GM18511 (cell line): ENCODE measurements at regions not wholly inside any gene's neighbourhood (a gene's known extent, or its start where the extent isn't known, plus 50 kb on each side); places are given as distances from the start of the nearest gene placed in this dataset.

Experiments used
- ATAC-seq: cut with Tn5 transposase; IDR thresholded peaks from one replicate; pipeline ENCODE4 v1.9.1; 2021; ENCODE audit warnings: mild to moderate bottlenecking, moderate library complexity; ENCODE audit not compliant: unreplicated experiment

DNA sequence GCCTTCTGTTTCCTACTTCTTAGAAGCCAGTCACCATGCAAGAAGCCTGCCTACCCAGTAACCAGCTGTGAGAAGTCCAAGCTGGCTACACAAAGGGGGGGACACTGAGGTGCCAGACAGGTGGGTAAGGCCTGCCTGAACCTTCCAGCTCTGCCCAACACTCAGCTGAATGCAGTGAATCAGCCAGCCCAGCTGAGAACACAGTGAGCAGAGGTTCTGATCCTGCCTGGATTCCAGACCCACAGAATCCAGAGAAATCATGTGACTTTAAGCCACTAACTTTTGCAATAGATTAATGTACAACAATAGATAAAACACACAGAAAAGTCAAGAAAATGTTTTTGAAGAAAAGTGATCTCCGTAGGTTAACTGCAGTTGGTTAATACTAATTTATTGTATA is 151.7 kb downstream of the EFNB2 start:
- no peak for ATAC-seq

DNA sequence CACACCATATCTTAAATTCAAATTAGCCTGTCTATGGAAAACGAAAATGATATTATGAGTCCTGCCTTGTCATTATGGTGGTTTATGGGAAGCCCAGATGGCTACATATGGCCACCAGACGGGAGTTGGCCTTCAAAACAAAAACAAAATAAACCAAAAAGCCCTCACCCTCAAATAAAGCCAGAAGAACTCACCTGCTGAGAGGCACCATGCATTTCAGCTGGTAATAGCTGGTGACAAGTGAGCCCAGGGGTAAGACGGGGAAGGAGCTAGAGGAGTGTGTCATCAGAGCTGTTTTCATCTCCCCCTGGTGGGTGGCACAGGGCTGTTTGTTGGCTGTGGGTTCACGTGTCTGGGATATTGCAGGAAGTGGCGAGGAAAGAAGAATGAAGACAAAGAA is 152.9 kb downstream of the EFNB2 start:
- no peak for ATAC-seq

DNA sequence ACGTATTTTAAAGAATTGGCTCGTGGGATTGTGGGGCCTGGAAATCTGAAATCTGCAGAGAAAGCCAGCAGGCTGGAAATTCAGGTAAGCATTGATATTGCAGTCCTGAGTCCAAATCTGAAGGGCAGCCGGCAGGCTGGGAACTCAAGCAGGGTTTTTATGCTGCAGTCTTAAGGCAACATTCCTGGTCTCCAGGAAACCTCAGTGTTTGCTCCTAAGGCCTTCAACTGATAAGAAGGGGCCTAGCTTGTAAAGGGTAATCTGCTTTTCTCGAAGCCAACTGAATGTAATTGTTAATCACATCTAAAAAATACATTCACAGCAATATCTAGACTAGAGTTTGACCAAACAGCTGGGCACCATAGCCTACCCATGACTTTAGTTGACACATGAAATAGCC is 154.4 kb downstream of the EFNB2 start:
- no peak for ATAC-seq

DNA sequence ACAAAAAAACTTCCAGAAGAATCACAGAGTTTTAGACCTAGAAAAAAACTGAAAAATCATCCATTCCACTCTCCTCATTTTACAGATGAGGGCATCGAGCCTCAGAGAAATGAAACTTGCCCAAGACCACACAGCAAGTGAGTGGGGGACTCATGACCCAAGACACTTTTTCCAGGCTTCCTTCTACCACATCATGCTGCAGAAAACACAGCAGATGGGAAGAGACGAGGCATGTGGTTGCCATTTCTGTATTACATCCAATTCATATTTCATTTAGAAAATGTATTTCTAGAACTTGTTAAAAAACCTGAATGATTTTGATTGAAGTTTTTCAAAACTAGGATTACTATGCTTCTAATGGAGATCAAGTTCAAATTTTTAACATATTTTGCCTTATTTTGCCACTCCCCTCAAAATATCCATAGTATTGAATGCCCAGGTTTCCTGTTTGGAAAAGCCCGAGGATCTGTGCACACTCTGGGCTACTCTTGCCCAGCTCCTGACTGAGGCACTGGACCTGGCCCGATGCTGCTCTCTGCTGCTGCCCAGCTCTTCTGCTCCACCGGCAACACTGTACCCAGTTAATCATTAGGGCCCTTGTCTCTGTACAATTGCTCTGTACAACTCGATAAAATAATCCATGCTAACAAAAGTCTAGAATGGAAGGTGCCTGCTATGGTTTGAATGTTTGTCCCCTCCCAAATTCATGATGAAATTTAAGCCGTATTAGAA is 157.4 kb downstream of the EFNB2 start:
- no peak for ATAC-seq

DNA sequence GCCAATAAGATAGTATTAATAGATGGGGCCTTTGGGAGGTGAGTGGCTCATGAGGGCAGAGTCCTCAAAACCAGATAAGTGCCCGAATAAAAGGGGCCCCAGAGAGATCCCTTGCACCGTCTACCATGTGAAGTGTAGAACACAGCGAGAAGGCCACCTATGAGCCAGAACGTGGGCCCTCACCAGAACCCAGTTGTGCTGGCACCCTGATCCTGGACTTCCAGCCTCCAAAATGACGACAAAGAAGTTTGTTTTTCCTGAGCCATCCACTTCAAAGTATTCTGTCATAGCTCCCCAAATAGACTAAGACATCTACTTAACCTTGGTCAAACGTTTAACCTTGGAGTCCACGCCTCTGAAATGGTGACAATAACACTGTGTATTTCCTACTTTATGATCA is 158.1 kb downstream of the EFNB2 start:
- no peak for ATAC-seq

DNA sequence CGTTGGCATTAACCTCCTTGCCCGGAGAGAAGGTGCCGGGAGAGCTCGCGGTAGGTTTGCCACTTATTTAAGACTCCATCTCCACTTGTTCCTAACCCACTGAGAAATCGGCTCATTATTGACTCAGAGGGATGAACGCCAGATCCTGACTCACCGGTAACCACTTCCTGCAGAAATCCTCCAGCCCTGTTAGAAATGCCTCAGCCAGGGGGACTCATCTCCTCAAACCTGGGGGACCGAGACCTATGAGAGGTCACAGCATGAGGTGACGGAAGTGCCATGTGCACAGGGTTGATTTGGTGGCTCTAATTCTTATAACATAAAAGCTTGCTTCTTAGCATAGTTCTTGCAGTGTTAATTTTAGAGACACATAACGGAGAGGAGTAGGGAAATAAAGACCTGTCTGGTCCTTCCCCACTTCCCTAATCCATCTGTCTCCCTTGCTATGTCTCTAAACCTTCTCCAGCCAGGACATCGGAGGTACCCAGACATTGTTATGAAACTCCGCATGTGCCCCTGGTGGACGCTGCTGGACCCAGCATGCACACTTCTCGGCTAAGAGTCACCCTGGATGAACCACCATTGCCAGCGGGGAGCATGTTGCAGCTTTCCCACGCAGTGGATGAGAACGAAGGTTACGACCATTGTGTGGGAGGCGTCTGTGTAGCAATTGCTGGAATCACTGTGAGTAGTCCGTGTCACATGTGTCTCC is 158.9 kb downstream of the EFNB2 start:
- no peak for ATAC-seq

DNA sequence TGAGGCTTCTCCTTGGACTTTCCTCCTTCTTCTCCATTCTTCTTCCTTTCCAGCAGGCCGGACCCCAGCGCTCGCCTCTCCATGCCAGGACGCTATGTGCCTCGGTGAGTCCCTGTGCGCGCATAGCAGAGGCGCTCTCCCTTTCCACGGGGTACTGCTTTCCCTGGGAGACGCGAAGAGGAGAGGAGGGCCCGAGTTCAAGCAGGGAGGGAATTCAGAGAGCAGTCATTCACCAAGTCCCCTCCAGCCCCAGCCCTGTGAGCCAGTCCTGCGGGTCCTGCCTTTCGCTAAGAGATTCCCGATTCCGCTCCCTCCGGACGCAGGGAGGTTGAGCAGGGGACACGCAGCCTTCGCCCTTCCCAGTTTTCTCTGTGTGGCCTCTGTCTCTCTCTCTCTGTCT is 160.4 kb downstream of the EFNB2 start:
- ATAC-seq, result no peak

DNA sequence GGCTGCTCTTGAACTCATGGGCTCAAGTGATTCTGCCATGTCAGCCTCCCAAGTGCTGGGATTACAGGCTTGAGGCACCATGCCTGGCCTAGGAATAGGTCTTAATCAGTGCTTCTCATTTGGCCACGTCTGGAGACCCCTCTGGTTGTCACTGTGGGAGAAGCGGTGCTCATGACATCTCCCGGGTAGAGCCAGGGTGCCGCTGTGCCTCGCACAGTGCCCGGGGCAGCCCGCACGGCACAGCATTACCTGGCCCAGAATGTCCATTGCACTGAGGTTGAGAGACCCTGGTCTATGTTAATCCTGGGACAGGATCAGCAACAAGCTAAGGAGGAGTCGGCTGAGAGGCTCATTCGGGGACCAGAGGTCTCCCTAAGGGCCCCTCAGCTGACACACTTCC is 160.8 kb downstream of the EFNB2 start:
- ATAC-seq, result no peak

DNA sequence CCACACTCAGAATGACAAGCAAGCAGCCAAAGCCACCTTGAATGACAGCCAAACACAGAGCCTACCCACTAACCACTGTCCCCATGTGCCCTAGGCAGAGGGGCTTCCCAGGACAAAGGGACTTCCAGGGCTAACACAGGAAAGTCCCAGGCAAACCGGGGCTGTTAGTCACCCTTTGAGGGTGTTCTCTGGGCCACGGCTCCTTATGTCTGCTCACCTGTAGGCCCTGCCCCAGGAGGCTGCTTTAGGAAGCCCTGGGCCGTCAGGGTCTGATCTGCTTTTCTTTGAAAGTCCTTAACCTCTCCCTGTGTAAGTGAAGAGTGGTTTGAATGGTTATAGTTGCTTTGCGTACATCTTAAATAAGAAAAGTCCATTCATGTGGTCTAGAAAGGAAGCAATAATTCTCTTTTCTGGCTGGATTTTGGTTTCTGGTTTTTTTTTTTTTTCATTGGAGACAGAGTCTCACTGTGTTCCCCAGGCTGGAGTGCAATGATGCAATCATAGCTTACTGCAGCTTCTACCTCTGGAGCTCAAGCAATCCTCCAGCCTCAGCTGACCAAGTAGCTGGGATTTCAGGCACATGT is 161.4 kb downstream of the EFNB2 start:
- ATAC-seq, result peak; percentile 67

DNA sequence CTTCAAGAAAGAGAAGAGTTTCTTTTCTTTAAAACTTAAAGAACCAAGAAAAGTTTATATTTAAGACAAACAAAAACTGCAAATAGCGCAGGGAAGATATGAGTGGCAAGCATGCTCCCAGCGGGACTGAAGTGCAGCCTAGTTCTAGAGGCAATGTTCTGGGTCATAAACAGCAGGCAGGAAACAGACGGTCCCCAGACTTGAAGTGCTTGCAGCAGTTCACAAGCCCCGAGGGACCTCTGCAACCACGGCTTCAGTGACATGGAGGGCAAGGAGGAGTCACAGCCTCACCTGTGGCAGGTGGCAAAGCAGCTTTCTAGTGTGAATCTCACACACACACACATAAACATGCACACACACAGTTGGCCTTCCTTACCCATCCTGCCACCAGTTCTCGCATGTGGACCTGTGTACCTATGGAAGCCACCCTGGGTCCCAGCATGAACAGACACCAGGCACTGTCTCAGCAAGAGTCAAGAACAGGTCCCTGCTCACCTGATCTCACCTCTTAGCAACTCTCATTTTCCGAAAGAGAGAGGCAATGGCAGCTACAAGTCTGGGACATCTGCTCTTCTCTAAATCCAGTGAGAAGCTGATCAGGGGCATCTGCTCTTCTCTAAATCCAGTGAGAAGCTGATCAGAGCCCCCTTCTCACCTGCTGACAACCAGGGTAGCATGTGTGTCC is 162.0 kb downstream of the EFNB2 start:
- peak; percentile 73 for ATAC-seq

DNA sequence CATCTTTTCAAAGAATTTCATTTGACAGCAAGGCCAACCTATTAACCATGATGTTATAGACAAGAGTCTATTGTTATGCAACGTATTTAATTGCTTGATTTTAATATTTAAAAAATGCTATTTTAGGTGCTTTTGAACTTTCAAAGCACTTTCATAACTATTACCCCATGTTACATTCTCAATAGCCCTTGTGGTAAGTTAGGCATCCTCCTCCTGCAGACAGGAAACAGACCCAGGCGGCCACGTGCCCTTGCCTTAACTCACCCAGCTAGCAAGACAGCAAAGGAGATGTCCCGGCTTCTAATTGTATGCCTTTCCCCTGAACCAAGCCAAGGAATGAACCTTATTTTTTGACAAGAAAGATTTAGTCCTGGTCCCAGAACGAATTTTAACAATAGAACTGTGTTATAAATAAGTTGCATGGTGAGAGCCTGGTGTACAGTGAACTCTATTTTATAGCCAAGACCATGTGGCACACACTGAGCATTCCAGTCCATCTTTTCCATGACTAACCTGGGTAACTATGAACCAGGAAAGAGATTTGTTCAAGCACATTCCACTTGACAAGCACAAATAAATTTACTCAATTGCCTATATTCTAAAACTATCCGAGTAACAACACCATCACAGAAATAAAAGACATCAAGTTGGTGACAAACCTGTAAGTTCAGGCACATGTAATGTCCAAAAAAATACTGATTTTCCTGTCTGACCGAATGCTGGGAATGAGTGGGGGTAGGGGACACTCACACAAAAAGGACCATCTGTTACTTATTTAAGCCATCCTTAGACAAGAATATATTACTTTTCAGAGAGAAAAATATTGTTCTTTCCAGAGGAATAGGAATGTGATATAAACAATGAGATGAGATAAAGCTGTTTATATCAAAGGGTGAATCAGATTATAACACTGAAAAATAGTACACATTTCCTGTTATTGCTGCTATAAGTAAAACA is 163.0 kb downstream of the EFNB2 start:
- ATAC-seq, result peak; percentile 44

DNA sequence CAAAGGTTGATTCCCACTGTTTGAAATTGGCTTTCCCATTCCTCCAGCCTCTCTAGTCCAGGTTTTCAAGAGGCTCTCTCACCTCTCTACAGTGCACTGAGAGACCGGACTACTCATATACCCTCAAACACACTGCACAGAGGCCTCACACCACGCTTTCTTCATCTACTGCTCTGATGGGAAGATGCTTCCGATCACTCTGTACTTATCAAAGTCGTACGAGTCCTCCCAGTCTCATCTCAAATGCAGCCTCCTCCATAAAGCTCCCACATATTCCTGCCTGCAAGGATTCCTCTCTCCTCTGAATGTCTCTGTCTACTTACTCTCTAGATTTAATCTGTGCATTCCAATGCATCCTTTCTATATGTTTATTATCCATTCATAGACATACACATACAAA is 164.4 kb downstream of the EFNB2 start:
- no peak for ATAC-seq

DNA sequence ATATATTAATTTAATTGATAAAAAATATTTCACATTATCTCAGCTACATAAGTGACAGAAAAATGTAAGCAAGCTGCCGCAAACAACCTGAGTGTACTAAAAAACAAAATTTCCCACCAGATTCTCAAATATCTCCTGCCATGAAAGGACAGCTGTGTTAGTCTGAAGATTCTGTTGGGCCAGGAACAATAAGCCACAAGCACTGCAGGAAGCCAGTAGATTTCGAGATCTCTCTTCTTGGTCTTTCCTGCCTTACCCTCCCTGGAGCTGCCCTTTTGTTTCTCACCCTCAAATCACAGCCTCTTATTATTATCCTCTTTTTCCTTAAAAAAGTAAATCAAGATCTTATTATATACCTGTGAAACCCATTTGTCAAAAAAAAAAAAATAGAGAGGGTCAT is 165.6 kb downstream of the EFNB2 start:
- no peak for ATAC-seq

DNA sequence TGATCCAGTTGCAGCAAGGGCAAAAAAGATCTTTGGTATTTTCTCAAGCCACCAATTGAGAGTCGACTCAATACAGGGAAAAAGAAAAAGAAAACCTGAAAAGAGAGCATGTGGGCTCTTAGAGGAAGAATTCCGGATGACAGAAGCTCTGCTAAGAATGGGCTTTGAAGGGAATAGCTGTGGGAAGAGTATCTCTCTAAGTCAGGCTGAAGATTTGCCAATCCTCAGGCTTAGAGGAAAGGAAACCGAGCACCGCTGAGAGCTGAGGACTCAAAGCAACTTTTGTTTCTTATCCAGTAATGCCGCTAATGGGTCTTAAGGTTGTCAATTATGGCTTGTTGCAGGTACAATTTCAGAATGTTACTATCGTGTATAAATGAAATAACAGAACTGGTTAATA is 166.4 kb downstream of the EFNB2 start:
- ATAC-seq, result no peak

DNA sequence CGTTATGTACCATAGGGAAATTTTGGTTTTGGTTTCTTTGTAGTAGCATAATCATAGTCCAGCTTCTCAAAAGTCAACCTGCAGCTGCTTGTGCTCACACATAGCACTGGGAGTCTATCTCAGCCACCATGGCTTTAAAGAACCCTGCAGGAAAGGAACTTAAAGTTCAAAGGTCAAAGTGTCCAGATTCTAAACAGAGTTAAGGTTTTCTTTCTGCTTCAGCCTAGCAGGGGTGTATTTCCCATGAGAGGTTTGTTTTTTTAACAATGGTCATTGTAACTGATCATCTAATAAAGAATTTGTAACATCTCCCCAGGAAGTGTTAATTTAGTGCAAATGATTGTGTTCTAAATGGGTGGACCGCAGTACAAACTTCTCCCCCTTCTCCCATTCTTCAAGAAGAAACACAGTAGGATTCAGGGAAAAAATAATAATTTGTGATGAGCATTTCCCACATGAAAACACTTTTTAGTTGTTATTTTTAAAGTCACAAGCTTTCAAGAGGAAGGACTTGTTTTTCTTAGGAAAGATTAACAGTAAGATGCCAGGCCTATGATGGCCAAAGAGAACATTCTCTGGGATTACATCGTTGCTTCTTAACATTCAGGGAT is 168.0 kb downstream of the EFNB2 start:
- peak; percentile 55 for ATAC-seq

DNA sequence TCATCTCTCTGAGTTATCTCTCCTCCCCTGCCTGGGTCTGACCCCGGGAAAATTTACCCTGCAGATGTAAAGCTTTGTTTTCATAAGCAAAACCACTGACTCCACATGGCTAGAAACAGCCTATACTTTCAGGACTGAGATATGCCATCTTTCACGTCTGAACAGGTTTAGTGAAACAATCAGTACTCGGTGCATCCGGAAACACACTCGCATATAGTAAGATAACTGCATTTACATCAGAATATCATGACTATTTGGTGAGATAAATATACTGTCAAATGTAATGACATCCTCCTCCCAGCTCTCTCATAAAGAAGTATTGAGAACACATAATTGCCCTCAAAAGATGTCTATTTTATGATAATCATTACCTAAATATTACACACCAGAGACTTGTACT is 172.8 kb downstream of the EFNB2 start:
- no peak for ATAC-seq

DNA sequence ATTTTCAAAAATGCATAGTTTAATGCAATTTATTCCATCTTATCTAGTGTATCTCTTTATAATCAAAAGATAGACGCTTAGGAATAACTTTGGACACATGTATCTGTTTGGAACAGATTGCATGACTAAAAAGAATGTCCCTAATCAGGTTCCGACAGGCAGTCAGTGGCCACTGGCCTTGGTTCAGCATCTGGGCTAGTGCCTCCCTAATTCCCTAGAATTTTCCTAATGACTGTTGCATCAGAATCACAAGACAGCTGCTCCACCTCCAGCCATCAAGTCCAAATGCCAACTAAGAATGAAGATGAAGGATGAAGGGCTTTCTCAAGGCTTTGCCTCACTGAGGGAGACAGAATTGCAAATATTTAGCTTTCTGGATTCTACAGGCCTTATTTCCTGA is 173.8 kb downstream of the EFNB2 start:
- ATAC-seq, result no peak

DNA sequence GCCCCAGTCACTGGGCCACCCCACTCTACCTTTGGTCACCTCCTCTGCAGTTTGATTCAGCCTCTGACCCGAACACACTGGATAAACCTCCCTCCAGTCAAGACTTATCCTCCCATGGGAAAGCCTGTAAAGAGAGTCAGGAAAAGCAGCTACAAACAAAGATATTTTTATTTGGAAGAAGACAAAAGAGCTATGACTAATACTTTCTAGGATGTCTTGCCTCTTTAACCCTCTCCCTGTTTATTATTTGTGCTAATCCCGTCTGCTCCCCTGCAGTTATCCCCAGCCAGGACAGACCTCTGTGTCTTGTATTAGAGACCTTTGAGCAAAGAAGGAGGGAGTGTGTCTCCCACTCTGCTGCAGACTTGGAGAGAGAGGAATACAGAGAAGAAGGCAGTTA is 178.3 kb downstream of the EFNB2 start:
- no peak for ATAC-seq

DNA sequence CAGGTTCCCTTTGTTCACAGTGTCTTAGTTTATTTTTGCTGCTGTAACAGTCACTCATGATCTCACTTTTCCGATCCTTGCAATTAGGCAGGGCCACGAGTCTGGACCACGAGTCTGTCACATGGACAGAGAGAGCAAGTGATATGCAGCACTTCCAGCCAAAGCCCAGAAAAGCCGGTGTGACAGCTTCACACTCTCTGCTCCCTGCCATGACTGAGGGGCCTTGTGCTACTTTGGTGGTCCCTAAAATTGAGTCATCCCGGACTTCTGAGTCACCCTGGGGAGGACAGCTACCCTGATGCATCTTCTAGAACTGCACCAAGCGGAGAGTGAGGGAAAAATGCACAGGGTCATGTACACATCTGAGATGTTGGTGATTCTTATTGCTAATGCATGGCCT is 179.6 kb downstream of the EFNB2 start:
- no peak for ATAC-seq

DNA sequence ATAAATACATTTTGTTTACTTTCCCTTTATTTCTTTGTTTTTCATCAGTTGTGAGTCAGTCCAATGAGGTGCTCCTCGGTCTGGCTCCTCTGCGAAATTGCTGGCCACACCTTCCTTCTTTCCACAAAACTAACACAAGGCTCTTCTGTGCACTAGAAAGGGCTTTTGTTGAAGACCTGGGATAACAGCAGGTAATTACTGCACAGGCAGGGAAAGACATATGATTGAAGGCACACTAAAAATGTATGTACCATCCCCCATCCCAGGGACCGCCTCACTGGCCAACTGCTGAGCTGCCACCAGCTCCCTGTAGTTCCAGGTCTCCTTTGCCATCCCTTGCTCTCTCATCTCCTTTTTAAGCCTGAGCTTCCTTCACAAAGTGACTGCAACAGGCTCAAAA is 180.5 kb downstream of the EFNB2 start:
- no peak for ATAC-seq
